GM21576 (cell line): ENCODE measurements at regions not wholly inside any gene's neighbourhood (a gene's known extent, or its start where the extent isn't known, plus 50 kb on each side); places are given as distances from the start of the nearest gene placed in this dataset.

Source experiments
- ATAC-seq: cut with Tn5 transposase; IDR thresholded peaks from one replicate; pipeline ENCODE4 v1.9.1; 2021; ENCODE audit warnings: mild to moderate bottlenecking, moderate library complexity; ENCODE audit not compliant: unreplicated experiment

- no peak for ATAC-seq
Observed at GRCh38 chr4:23353200-23353599, 536.6 kb downstream of the PPARGC1A start.

- ATAC-seq: no peak
Observed at GRCh38 chr4:23348789-23349498, 540.9 kb downstream of the PPARGC1A start.

GRCh38 chr4:23337292-23337691 is 552.6 kb downstream of the PPARGC1A start:
- no peak for ATAC-seq

- ATAC-seq: peak; percentile 63
Observed at GRCh38 chr4:23333946-23334878, 555.6 kb downstream of the PPARGC1A start.

GRCh38 chr4:23333556-23333945 is 556.3 kb downstream of the PPARGC1A start:
- no peak for ATAC-seq

GRCh38 chr4:23332313-23332712 is 557.5 kb downstream of the PPARGC1A start:
- ATAC-seq: no peak

GRCh38 chr4:23327120-23327519 is 562.7 kb downstream of the PPARGC1A start:
- no peak for ATAC-seq

GRCh38 chr4:23324021-23324690 is 565.7 kb downstream of the PPARGC1A start:
- no peak for ATAC-seq

- no peak for ATAC-seq
Observed at GRCh38 chr4:23323436-23323835, 566.4 kb downstream of the PPARGC1A start.

- ATAC-seq: no peak
Observed at GRCh38 chr4:23322732-23323131, 567.1 kb downstream of the PPARGC1A start.

GRCh38 chr4:23320931-23321587 is 568.8 kb downstream of the PPARGC1A start:
- ATAC-seq: no peak

GRCh38 chr4:23312686-23313085 is 577.2 kb downstream of the PPARGC1A start:
- no peak for ATAC-seq

GRCh38 chr4:23311983-23312382 is 577.9 kb downstream of the PPARGC1A start:
- no peak for ATAC-seq

GRCh38 chr4:23305026-23305425 is 584.8 kb downstream of the PPARGC1A start:
- ATAC-seq: no peak

- no peak for ATAC-seq
Observed at GRCh38 chr4:23298371-23298770, 591.5 kb downstream of the PPARGC1A start.

- no peak for ATAC-seq
Observed at GRCh38 chr4:23297327-23297726, 592.5 kb downstream of the PPARGC1A start.

GRCh38 chr4:23291139-23291538 is 598.4 kb downstream of the GBA3 start:
- no peak for ATAC-seq

- no peak for ATAC-seq
Observed at GRCh38 chr4:23290656-23291055, 597.9 kb downstream of the GBA3 start.

GRCh38 chr4:23279377-23279986 is 586.7 kb downstream of the GBA3 start:
- no peak for ATAC-seq

- no peak for ATAC-seq
Observed at GRCh38 chr4:23278845-23279244, 586.1 kb downstream of the GBA3 start.

- no peak for ATAC-seq
Observed at GRCh38 chr4:23276076-23276475, 583.3 kb downstream of the GBA3 start.
